ENCODE measurements at regions not wholly inside any gene's neighbourhood (a gene's known extent, or its start where the extent isn't known, plus 50 kb on each side); places are given as distances from the start of the nearest gene placed in this dataset.

GRCh38 chr9:111258875-111259271 is 71.2 kb downstream of the OR2K2 start:
- TF ChIP-seq SUZ12 (IDR thresholded peaks at IDR 0.05; ENCODE audit: extremely low read depth, insufficient read depth, insufficient read length) (no peak), ZNF274 (IDR thresholded peaks at IDR 0.05; ENCODE audit: low read depth, low read length) (no peak), YY1 (IDR thresholded peaks at IDR 0.05; ENCODE audit: insufficient read depth, insufficient read length) (no peak)
- no peak for DNase-seq (ENCODE audit: low read depth, low spot score)
- H3K27me3 ChIP-seq (ENCODE audit: insufficient read depth, insufficient read length) = no peaks in the 10 kb centered on the region

GRCh38 chr9:111258209-111258874 is 71.7 kb downstream of the OR2K2 start:
- Histone ChIP-seq H3K4me1 (ENCODE audit: insufficient read depth, insufficient read length) (no peaks in the 10 kb centered on the region), H3K4me3 (ENCODE audit: insufficient read length, low read depth) (no peak overlapping the region), H3K9ac (ENCODE audit: insufficient read length, low read depth) (no peak overlapping the region), H3K36me3 (ENCODE audit: insufficient read depth, insufficient read length, low read length) (no peaks in the 10 kb centered on the region), H3K9me3 (ENCODE audit: insufficient read depth, low read length) (peaks cover 10% of the 10 kb centered on the region; the same call in 1 of the 2 replicates), H3K27me3 (ENCODE audit: insufficient read depth, insufficient read length) (no peaks in the 10 kb centered on the region)
- no peak for DNase-seq (ENCODE audit: low read depth, low spot score)
- TF ChIP-seq ZNF274 (IDR thresholded peaks at IDR 0.05; ENCODE audit: low read depth, low read length) = no peak
- TF ChIP-seq YY1 (IDR thresholded peaks at IDR 0.05; ENCODE audit: insufficient read depth, insufficient read length) = no peak
- no peak for TF ChIP-seq SUZ12 (IDR thresholded peaks at IDR 0.05; ENCODE audit: extremely low read depth, insufficient read depth, insufficient read length)

More at GRCh38 chr9:111258875-111259271, 71.2 kb downstream of the OR2K2 start:
- H3K4me3 ChIP-seq (ENCODE audit: insufficient read length, low read depth) = no peak overlapping the region
- H3K9me3 ChIP-seq (ENCODE audit: insufficient read depth, low read length) = peaks cover 10% of the 10 kb centered on the region; the same call in 1 of the 2 replicates
- H3K4me1 ChIP-seq (ENCODE audit: insufficient read depth, insufficient read length) = no peaks in the 10 kb centered on the region
- no peak overlapping the region for H3K9ac ChIP-seq (ENCODE audit: insufficient read length, low read depth)
- H3K36me3 ChIP-seq (ENCODE audit: insufficient read depth, insufficient read length, low read length) = no peaks in the 10 kb centered on the region

GRCh38 chr9:111253742-111254437 is 76.1 kb downstream of the OR2K2 start:
- Histone ChIP-seq H3K4me1 (ENCODE audit: insufficient read depth, insufficient read length) (no peaks in the 10 kb centered on the region), H3K27me3 (ENCODE audit: insufficient read depth, insufficient read length) (no peaks in the 10 kb centered on the region), H3K36me3 (ENCODE audit: insufficient read depth, insufficient read length, low read length) (no peaks in the 10 kb centered on the region), H3K9ac (ENCODE audit: insufficient read length, low read depth) (no peak overlapping the region), H3K9me3 (ENCODE audit: insufficient read depth, low read length) (0 out of 2 replicates have a peak, but pooled peaks cover 1% of the 10 kb centered on the region), H3K4me3 (ENCODE audit: insufficient read length, low read depth) (no peak overlapping the region)
- DNase-seq (ENCODE audit: low read depth, low spot score) = no peak
- TF ChIP-seq YY1 (IDR thresholded peaks at IDR 0.05; ENCODE audit: insufficient read depth, insufficient read length) = no peak
- TF ChIP-seq ZNF274 (IDR thresholded peaks at IDR 0.05; ENCODE audit: low read depth, low read length) = no peak
- no peak for TF ChIP-seq SUZ12 (IDR thresholded peaks at IDR 0.05; ENCODE audit: extremely low read depth, insufficient read depth, insufficient read length)

DNA sequence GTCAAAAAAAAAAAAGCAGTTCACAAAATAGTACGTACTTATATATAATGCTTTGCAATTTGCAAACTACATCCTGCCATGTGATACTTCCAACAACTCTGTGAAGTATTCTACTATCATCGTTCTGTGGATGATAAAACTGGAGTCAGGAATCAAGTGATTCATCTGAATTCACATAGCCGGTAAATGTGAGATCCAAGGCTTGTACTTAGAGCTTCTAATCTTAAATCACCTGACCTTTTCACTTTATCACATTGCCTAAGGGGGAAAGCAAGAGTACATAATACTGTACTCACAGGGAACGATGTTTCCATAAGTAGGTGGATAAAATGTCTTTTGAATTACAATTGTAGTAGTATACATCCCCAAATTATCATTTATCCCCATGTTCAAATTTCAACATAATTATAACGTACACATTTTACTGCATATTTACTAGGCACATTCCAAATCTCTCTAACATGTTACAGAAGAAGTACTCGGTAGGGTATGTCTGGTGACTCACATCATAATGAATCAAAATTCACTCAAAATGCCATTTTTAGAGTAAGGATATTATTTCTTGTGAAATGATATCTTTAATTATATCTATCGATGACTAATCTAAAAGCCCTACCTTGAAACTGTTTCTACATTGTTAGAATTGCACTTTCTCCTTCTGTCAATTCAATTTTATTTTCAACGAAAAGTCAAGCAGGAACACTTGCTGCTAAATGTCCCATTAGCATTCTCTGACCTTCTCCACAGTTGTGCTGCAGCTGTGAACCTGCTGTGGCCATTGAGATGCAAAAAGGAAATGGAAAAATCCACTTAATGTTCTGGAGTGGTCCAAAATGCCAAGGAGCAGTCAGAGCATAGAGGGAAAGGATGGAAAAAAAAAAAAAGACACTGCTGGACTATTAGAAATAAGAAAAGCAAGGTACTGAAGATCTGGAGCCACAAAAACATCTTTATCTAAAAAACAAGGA is 78.9 kb downstream of the OR2K2 start:
- DNase-seq (ENCODE audit: low read depth, low spot score) = no peak

DNA sequence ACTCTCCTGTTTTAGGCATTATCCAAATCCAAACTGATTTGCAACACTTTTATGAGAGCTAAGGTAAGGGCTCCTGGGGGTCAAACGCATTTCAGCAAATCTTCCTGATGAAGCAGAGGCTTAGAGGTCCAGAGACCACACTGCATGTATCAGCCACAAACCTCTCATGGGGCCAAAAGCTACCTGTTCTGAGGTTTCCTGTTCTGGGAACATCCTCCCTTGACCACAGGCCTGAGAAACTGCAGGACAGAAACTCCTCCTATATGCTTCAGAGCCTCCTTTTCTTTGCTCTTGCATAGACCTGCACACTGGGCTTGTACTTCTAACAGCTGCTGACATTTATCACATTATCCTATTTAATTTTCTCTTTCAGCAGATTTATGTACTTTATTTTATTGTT is 92.6 kb downstream of the OR2K2 start:
- no peaks in the 10 kb centered on the region for H3K4me1 ChIP-seq (ENCODE audit: insufficient read depth, insufficient read length)
- H3K9ac ChIP-seq (ENCODE audit: insufficient read length, low read depth) = no peak overlapping the region
- TF ChIP-seq SUZ12 (IDR thresholded peaks at IDR 0.05; ENCODE audit: extremely low read depth, insufficient read depth, insufficient read length) (no peak), YY1 (IDR thresholded peaks at IDR 0.05; ENCODE audit: insufficient read depth, insufficient read length) (no peak), ZNF274 (IDR thresholded peaks at IDR 0.05; ENCODE audit: low read depth, low read length) (no peak)
- H3K4me3 ChIP-seq (ENCODE audit: insufficient read length, low read depth) = no peak overlapping the region
- no peaks in the 10 kb centered on the region for H3K9me3 ChIP-seq (ENCODE audit: insufficient read depth, low read length)
- DNase-seq (ENCODE audit: low read depth, low spot score) = no peak
- H3K36me3 ChIP-seq (ENCODE audit: insufficient read depth, insufficient read length, low read length) = no peaks in the 10 kb centered on the region
- H3K27me3 ChIP-seq (ENCODE audit: insufficient read depth, insufficient read length) = no peaks in the 10 kb centered on the region

More for the DNA sequence above, 78.9 kb downstream of the OR2K2 start:
- no peaks in the 10 kb centered on the region for H3K4me1 ChIP-seq (ENCODE audit: insufficient read depth, insufficient read length)
- no peaks in the 10 kb centered on the region for H3K27me3 ChIP-seq (ENCODE audit: insufficient read depth, insufficient read length)
- no peaks in the 10 kb centered on the region for H3K9me3 ChIP-seq (ENCODE audit: insufficient read depth, low read length)
- H3K36me3 ChIP-seq (ENCODE audit: insufficient read depth, insufficient read length, low read length) = no peaks in the 10 kb centered on the region
- H3K9ac ChIP-seq (ENCODE audit: insufficient read length, low read depth) = no peak overlapping the region
- no peak overlapping the region for H3K4me3 ChIP-seq (ENCODE audit: insufficient read length, low read depth)
- TF ChIP-seq SUZ12 (IDR thresholded peaks at IDR 0.05; ENCODE audit: extremely low read depth, insufficient read depth, insufficient read length) (no peak), YY1 (IDR thresholded peaks at IDR 0.05; ENCODE audit: insufficient read depth, insufficient read length) (no peak), ZNF274 (IDR thresholded peaks at IDR 0.05; ENCODE audit: low read depth, low read length) (no peak)

GRCh38 chr9:111236332-111236731 is 93.7 kb downstream of the OR2K2 start:
- H3K9me3 ChIP-seq (ENCODE audit: insufficient read depth, low read length) = no peaks in the 10 kb centered on the region
- H3K36me3 ChIP-seq (ENCODE audit: insufficient read depth, insufficient read length, low read length) = no peaks in the 10 kb centered on the region
- no peak for DNase-seq (ENCODE audit: low read depth, low spot score)
- no peak overlapping the region for H3K4me3 ChIP-seq (ENCODE audit: insufficient read length, low read depth)
- H3K4me1 ChIP-seq (ENCODE audit: insufficient read depth, insufficient read length) = no peaks in the 10 kb centered on the region
- no peak overlapping the region for H3K9ac ChIP-seq (ENCODE audit: insufficient read length, low read depth)
- TF ChIP-seq YY1 (IDR thresholded peaks at IDR 0.05; ENCODE audit: insufficient read depth, insufficient read length) = no peak
- TF ChIP-seq SUZ12 (IDR thresholded peaks at IDR 0.05; ENCODE audit: extremely low read depth, insufficient read depth, insufficient read length) = no peak
- no peak for TF ChIP-seq ZNF274 (IDR thresholded peaks at IDR 0.05; ENCODE audit: low read depth, low read length)
- no peaks in the 10 kb centered on the region for H3K27me3 ChIP-seq (ENCODE audit: insufficient read depth, insufficient read length)

Data from NT2/D1 (cell line).